A673 (cell line): ENCODE measurements at regions not wholly inside any gene's neighbourhood (a gene's known extent, or its start where the extent isn't known, plus 50 kb on each side); places are given as distances from the start of the nearest gene placed in this dataset.

Experiments
- BruUV-seq: library from RNA; stranded (reverse); fragments of 400-500 nt; replicated peaks from 2 replicates; lab custom pipeline; 2021; lab: Mats Ljungman, UMichigan
- CTCF ChIA-PET: fragments of 300-600 bp; sonication (Branson Sonifier 250); formaldehyde crosslinking; loops from one replicate; lab custom pipeline; 2022; ENCODE audit warnings: antibody characterized with exemption; lab: Charles Lee
- POLR2A ChIA-PET: fragments of 300-600 bp; sonication (Branson Sonifier 250); formaldehyde crosslinking; loops from one replicate; lab custom pipeline; 2022; ENCODE audit warnings: antibody characterized with exemption; ENCODE audit not compliant: low non-redundant PET; lab: Charles Lee
- DNase-seq: peaks from one replicate; pipeline ENCODE4 v3.0.0-alpha.2; 2015; ENCODE audit warnings: low spot score
- H3K27ac ChIP-seq: fragments of 200-600 bp; sonication (generic); 2 replicates; pipeline ENCODE4 v1.5.1; 2016; ENCODE audit warnings: mixed run types, low read depth, mild to moderate bottlenecking, mixed read lengths, antibody characterized with exemption, low read length; ENCODE audit not compliant: poor library complexity, severe bottlenecking
- H3K27me3 ChIP-seq: fragments of 200-600 bp; sonication (generic); replicated peaks from 2 replicates; pipeline ENCODE4 v1.6.1; 2017; ENCODE audit warnings: mixed run types, low read depth, mild to moderate bottlenecking, mixed read lengths, antibody characterized with exemption, low read length; ENCODE audit not compliant: insufficient read depth, poor library complexity
- H3K36me3 ChIP-seq: fragments of 200-600 bp; sonication (generic); 2 replicates; pipeline ENCODE4 v1.6.1; 2016; ENCODE audit warnings: mixed run types, mild to moderate bottlenecking, mixed read lengths, antibody characterized with exemption, low read length; ENCODE audit not compliant: insufficient read depth, poor library complexity, severe bottlenecking
- H3K4me1 ChIP-seq: fragments of 200-600 bp; sonication (generic); 2 replicates; pipeline ENCODE4 v1.6.1; 2017; ENCODE audit warnings: mixed run types, mild to moderate bottlenecking, mixed read lengths, antibody characterized with exemption, low read length; ENCODE audit not compliant: insufficient read depth, poor library complexity, severe bottlenecking
- H3K4me3 ChIP-seq: fragments of 200-600 bp; sonication (generic); 2 replicates; pipeline ENCODE4 v1.5.1; 2016; ENCODE audit warnings: low read depth, mixed run types, mild to moderate bottlenecking, mixed read lengths, low read length; ENCODE audit not compliant: poor library complexity, severe bottlenecking
- H3K9me3 ChIP-seq: fragments of 200-600 bp; sonication (generic); 2 replicates; pipeline ENCODE4 v1.6.1; 2016; ENCODE audit warnings: mixed run types, low read depth, mild to moderate bottlenecking, mixed read lengths, antibody characterized with exemption, low read length; ENCODE audit not compliant: poor library complexity, severe bottlenecking
- CTCF ChIP-seq: fragments of 300-800, 200-600 bp; sonication (generic); conservative IDR thresholded peaks from 2 replicates; pipeline ENCODE4 v1.5.1; 2017; ENCODE audit warnings: low read depth, mild to moderate bottlenecking, antibody characterized with exemption, low read length, moderate library complexity, mixed read lengths
- EZH2 ChIP-seq: fragments of 200-600 bp; sonication (generic); IDR thresholded peaks from 2 replicates; pipeline ENCODE4 v1.6.1; 2017; ENCODE audit warnings: borderline replicate concordance, low read depth, mild to moderate bottlenecking, mixed read lengths, antibody characterized with exemption, low read length; ENCODE audit not compliant: poor library complexity, severe bottlenecking
- intact Hi-C: fragments of 100-400 bp; cut with micrococcal nuclease; formaldehyde crosslinking; loops from one replicate; pipeline ENCODE4 v1.10.0; 2022; ENCODE audit not compliant: unreplicated experiment

GRCh38 chr16:65771707-65772106, 594.8 kb upstream of the CDH5 start:
- DNase-seq = no peak
- H3K36me3 ChIP-seq = no peaks in the 10 kb centered on the region
- H3K27me3 ChIP-seq = no peaks in the 10 kb centered on the region
- peaks cover 8% of the 10 kb centered on the region for H3K9me3 ChIP-seq
- intact Hi-C loops = no loop called here
- H3K4me3 ChIP-seq = no peak overlapping the region
- POLR2A ChIA-PET = no interaction called here
- no peak for TF ChIP-seq CTCF
- TF ChIP-seq EZH2 = no peak
- no peak overlapping the region for H3K27ac ChIP-seq
- H3K4me1 ChIP-seq = no peaks in the 10 kb centered on the region
- BruUV-seq = no TSS peak
- CTCF ChIA-PET = no interaction called here

GRCh38 chr16:65770752-65771151, 595.7 kb upstream of the CDH5 start:
- Histone ChIP-seq H3K36me3 (no peaks in the 10 kb centered on the region), H3K9me3 (peaks cover under 1% of the 10 kb centered on the region), H3K4me3 (no peak overlapping the region), H3K27me3 (no peaks in the 10 kb centered on the region), H3K4me1 (no peaks in the 10 kb centered on the region), H3K27ac (no peak overlapping the region)
- no TSS peak for BruUV-seq
- TF ChIP-seq EZH2 (no peak), CTCF (no peak)
- POLR2A ChIA-PET = no interaction called here
- no peak for DNase-seq
- CTCF ChIA-PET = no interaction called here
- intact Hi-C loops = no loop called here

DNA sequence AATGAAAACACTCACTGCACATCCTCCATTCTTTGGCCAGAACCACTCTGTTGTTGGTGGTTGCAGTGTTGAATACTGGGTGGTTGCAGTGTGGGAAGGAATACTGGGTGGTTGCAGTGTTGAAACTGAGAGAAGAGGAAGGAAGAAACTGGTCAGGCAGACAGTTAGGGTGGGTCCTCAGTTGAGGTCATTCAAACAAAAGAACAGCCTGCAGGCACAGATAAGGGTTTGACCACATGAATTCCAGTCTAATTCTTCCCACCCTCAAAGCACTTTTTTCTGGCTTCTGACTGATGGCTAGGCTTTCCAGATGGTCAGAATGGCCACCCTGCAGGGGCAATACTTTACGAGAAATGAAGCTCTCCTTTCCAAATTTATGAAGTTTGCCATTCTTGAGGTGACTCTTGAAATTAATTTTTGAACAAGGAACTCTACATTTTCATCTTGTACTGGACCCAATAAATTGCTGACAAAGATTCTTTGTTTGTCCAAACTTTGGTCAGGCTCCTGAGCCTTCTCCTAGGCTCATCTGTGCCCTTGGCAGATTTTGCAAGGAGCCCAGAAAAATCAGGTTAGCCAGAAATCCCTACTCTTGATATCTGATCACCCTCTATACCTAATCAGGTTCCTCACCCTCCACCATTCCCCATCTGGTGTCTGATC, 596.6 kb upstream of the CDH5 start:
- TF ChIP-seq EZH2 (no peak), CTCF (no peak)
- intact Hi-C loops = no loop called here
- no peak overlapping the region for H3K4me3 ChIP-seq
- BruUV-seq = no TSS peak
- ChIA-PET POLR2A (no interaction called here), CTCF (no interaction called here)
- no peaks in the 10 kb centered on the region for H3K4me1 ChIP-seq
- H3K9me3 ChIP-seq = no peaks in the 10 kb centered on the region
- no peak overlapping the region for H3K27ac ChIP-seq
- H3K27me3 ChIP-seq = no peaks in the 10 kb centered on the region
- H3K36me3 ChIP-seq = no peaks in the 10 kb centered on the region
- no peak for DNase-seq
